GM23338 (cell line): ENCODE measurements at regions not wholly inside any gene's neighbourhood (a gene's known extent, or its start where the extent isn't known, plus 50 kb on each side); places are given as distances from the start of the nearest gene placed in this dataset.

Experiments used
- ATAC-seq: fragments of 200-7000 bp; cut with Tn5 transposase; 3 replicates; pipeline ENCODE4 v1.9.1; 2020
- DNase-seq: peaks from one replicate; pipeline ENCODE4 v3.0.0-alpha.2; 2015; ENCODE audit warnings: low spot score
- H2AFZ ChIP-seq: fragments of 200-600 bp; sonication (generic); 2 replicates; pipeline ENCODE4 v1.8.0; 2016; ENCODE audit warnings: antibody characterized with exemption, mild to moderate bottlenecking, moderate library complexity
- H3F3A ChIP-seq: fragments of 200-600 bp; sonication (generic); replicated peaks from 2 replicates; pipeline ENCODE4 v1.8.0; 2017; ENCODE audit warnings: antibody characterized with exemption, mixed run types, low read depth
- H3K27ac ChIP-seq: fragments of 200-600 bp; sonication (generic); 2 replicates; pipeline ENCODE4 v1.6.1; 2016; ENCODE audit warnings: low read depth
- H3K27me3 ChIP-seq: fragments of 200-600 bp; sonication (generic); 2 replicates; pipeline ENCODE4 v1.8.0; 2016; ENCODE audit warnings: mild to moderate bottlenecking, mixed run types, moderate library complexity; ENCODE audit not compliant: insufficient read depth
- H3K36me3 ChIP-seq: fragments of 200-600 bp; sonication (generic); 2 replicates; pipeline ENCODE4 v1.8.0; 2016; ENCODE audit warnings: mild to moderate bottlenecking; ENCODE audit not compliant: insufficient read depth
- H3K4me1 ChIP-seq: fragments of 200-600 bp; sonication (generic); 2 replicates; pipeline ENCODE4 v1.8.0; 2016; ENCODE audit warnings: mild to moderate bottlenecking, moderate library complexity; ENCODE audit not compliant: insufficient read depth
- H3K4me2 ChIP-seq: fragments of 200-600 bp; sonication (generic); 2 replicates; pipeline ENCODE4 v1.7.1; 2017; ENCODE audit warnings: mixed run types
- H3K4me3 ChIP-seq: fragments of 200-600 bp; sonication (generic); 2 replicates; pipeline ENCODE4 v1.6.1; 2016; ENCODE audit warnings: mixed run types
- H3K79me2 ChIP-seq: fragments of 200-600 bp; sonication (generic); replicated peaks from 2 replicates; pipeline ENCODE4 v1.8.0; 2017; ENCODE audit warnings: mild to moderate bottlenecking; ENCODE audit not compliant: insufficient read depth
- H3K9me2 ChIP-seq: fragments of 200-600 bp; sonication (generic); 2 replicates; pipeline ENCODE4 v1.8.0; 2017; ENCODE audit not compliant: insufficient read depth
- H4K20me1 ChIP-seq: fragments of 200-600 bp; sonication (generic); replicated peaks from 2 replicates; pipeline ENCODE4 v1.8.0; 2017; ENCODE audit warnings: mild to moderate bottlenecking; ENCODE audit not compliant: insufficient read depth
- H3K27ac Mint-ChIP-seq: 2 replicates; pipeline ENCODE4 v1.8.0; 2020; ENCODE audit warnings: inconsistent platforms, mild to moderate bottlenecking, moderate library complexity, mixed read lengths
- H3K27me3 Mint-ChIP-seq: 3 replicates; pipeline ENCODE4 v1.8.0; 2022; ENCODE audit warnings: low read depth, mild to moderate bottlenecking, moderate library complexity, mixed read lengths, inconsistent platforms; ENCODE audit not compliant: insufficient read depth, poor library complexity
- H3K36me3 Mint-ChIP-seq: 3 replicates; pipeline ENCODE4 v1.8.0; 2021; ENCODE audit warnings: low read depth, mild to moderate bottlenecking, inconsistent platforms, moderate library complexity, mixed read lengths
- H3K4me1 Mint-ChIP-seq: 3 replicates; pipeline ENCODE4 v1.8.0; 2020; ENCODE audit warnings: mild to moderate bottlenecking, inconsistent platforms, mixed read lengths
- H3K4me3 Mint-ChIP-seq: 3 replicates; pipeline ENCODE4 v1.8.0; 2021; ENCODE audit warnings: moderate library complexity, mild to moderate bottlenecking, inconsistent platforms, mixed read lengths
- H3K9me3 Mint-ChIP-seq: 3 replicates; pipeline ENCODE4 v1.8.0; 2020; ENCODE audit warnings: moderate library complexity, mild to moderate bottlenecking, inconsistent platforms, mixed read lengths
- CREB1 ChIP-seq: fragments of 250-450 bp; sonication (Bioruptor Pico); IDR thresholded peaks from 2 replicates; pipeline ENCODE4 v1.5.0; 2020; ENCODE audit warnings: low read depth, mild to moderate bottlenecking, moderate library complexity
- ETS1 ChIP-seq: IDR thresholded peaks from 2 replicates; pipeline ENCODE4 v1.6.1; 2016; ENCODE audit warnings: antibody characterized with exemption
- EZH2phosphoT487 ChIP-seq: fragments of 200-600 bp; sonication (generic); IDR thresholded peaks from one replicate; pipeline ENCODE4 v1.8.1; 2018; ENCODE audit warnings: antibody characterized with exemption; ENCODE audit not compliant: unreplicated experiment
- REST ChIP-seq: IDR thresholded peaks from one replicate; pipeline ENCODE4 v1.6.1; 2018; ENCODE audit warnings: antibody characterized with exemption; ENCODE audit not compliant: unreplicated experiment
- STAT1 ChIP-seq: IDR thresholded peaks from one replicate; pipeline ENCODE4 v1.6.1; 2016; ENCODE audit warnings: antibody characterized with exemption; ENCODE audit not compliant: unreplicated experiment
- ZNF462 ChIP-seq: fragments of 250-450 bp; sonication (Bioruptor Pico); IDR thresholded peaks from 2 replicates; pipeline ENCODE4 v1.5.0; 2020; ENCODE audit warnings: mild to moderate bottlenecking, moderate library complexity

- TF ChIP-seq ZNF462, result no peak
- TF ChIP-seq CREB1 (CRISPR knock-in tag), result no peak
- TF ChIP-seq ETS1, result no peak
These were observed 97.4 kb upstream of the UBE2E3 start (continued) for GRCh38 chr2:180882959-180883358.

- no peaks in the 10 kb centered on the region for H3K9me2 ChIP-seq
- Mint-ChIP-seq H3K27me3 (no peaks in the 10 kb centered on the region), H3K36me3 (no peaks in the 10 kb centered on the region), H3K4me1 (no peaks in the 10 kb centered on the region), H3K4me3 (no peak overlapping the region), H3K9me3 (no peaks in the 10 kb centered on the region), H3K27ac (no peak overlapping the region; the same call in 1 of the 2 replicates)
- H3K4me1 ChIP-seq, result no peaks in the 10 kb centered on the region
- H3K4me3 ChIP-seq, result no peak overlapping the region
- DNase-seq (no peak), ATAC-seq (no peak)
- H3K27ac ChIP-seq, result no peak overlapping the region
- H3K79me2 ChIP-seq, result no peaks in the 10 kb centered on the region
- TF ChIP-seq REST (no peak), STAT1 (no peak), EZH2phosphoT487 (no peak)
- H3K36me3 ChIP-seq, result no peaks in the 10 kb centered on the region
- no peaks in the 10 kb centered on the region for H4K20me1 ChIP-seq
- H3F3A ChIP-seq, result no peaks in the 10 kb centered on the region
- H3K27me3 ChIP-seq, result no peaks in the 10 kb centered on the region
- no peak overlapping the region for H2AFZ ChIP-seq
- H3K4me2 ChIP-seq, result no peak overlapping the region
These were observed 103.9 kb upstream of the UBE2E3 start for GRCh38 chr2:180876506-180876905.
